ENCODE measurements at regions not wholly inside any gene's neighbourhood (a gene's known extent, or its start where the extent isn't known, plus 50 kb on each side); places are given as distances from the start of the nearest gene placed in this dataset.

GRCh38 chr4:120130786-120131185 lies 64.1 kb upstream of the MAD2L1 start:
- no peaks in the 10 kb centered on the region for H3K36me3 ChIP-seq
- no peak overlapping the region for H3K27ac ChIP-seq
- no peaks in the 10 kb centered on the region for H3K9me3 ChIP-seq
- DNase-seq = no peak
- H3K27me3 ChIP-seq = no peaks in the 10 kb centered on the region
- no peaks in the 10 kb centered on the region for H3K4me1 ChIP-seq
- no peak for TF ChIP-seq CTCF (IDR thresholded peaks at IDR 0.05)
- no peak for TF ChIP-seq POLR2A (IDR thresholded peaks at IDR 0.05)
- no peak overlapping the region for H3K4me3 ChIP-seq
